ENCODE measurements at regions not wholly inside any gene's neighbourhood (a gene's known extent, or its start where the extent isn't known, plus 50 kb on each side); places are given as distances from the start of the nearest gene placed in this dataset.

- TF ChIP-seq POLR2A (IDR thresholded peaks at IDR 0.05): no peak
- TF ChIP-seq, protein P1, sequence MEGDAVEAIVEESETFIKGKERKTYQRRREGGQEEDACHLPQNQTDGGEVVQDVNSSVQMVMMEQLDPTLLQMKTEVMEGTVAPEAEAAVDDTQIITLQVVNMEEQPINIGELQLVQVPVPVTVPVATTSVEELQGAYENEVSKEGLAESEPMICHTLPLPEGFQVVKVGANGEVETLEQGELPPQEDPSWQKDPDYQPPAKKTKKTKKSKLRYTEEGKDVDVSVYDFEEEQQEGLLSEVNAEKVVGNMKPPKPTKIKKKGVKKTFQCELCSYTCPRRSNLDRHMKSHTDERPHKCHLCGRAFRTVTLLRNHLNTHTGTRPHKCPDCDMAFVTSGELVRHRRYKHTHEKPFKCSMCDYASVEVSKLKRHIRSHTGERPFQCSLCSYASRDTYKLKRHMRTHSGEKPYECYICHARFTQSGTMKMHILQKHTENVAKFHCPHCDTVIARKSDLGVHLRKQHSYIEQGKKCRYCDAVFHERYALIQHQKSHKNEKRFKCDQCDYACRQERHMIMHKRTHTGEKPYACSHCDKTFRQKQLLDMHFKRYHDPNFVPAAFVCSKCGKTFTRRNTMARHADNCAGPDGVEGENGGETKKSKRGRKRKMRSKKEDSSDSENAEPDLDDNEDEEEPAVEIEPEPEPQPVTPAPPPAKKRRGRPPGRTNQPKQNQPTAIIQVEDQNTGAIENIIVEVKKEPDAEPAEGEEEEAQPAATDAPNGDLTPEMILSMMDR (IDR thresholded peaks at IDR 0.05): no peak
- TF ChIP-seq POLR2AphosphoS5 (IDR thresholded peaks at IDR 0.05; ENCODE audit: insufficient read depth in 1 of 2, low read depth in 1 of 2): no peak
Measured at GRCh38 chr3:182622241-182622545, 171.1 kb upstream of the ATP11B start.

Data from vagina (tissue), 2 donors.